Left lobe of liver (tissue), 2 donors: ENCODE measurements at regions not wholly inside any gene's neighbourhood (a gene's known extent, or its start where the extent isn't known, plus 50 kb on each side); places are given as distances from the start of the nearest gene placed in this dataset.
"Not testable (repeated sequence)": the region's sequence is repeated elsewhere in the genome, so short reads cannot be mapped to it uniquely, and the experiment has no call there.

Experiments used
- ATAC-seq: fragments of 200-7000 bp; cut with Tn5 transposase; one replicate; pipeline ENCODE4 v1.9.1; 2020; ENCODE audit warnings: mild to moderate bottlenecking, moderate library complexity
- DNase-seq: peaks from one replicate; pipeline ENCODE4 v3.0.0-alpha.2; 2020; ENCODE audit warnings: low spot score
- donor health status: DM: no; HTN: no; CAD: no; lungs with moderate emphysema.
- donor health status: DM: no; HTN: yes; CAD: no.

DNA sequence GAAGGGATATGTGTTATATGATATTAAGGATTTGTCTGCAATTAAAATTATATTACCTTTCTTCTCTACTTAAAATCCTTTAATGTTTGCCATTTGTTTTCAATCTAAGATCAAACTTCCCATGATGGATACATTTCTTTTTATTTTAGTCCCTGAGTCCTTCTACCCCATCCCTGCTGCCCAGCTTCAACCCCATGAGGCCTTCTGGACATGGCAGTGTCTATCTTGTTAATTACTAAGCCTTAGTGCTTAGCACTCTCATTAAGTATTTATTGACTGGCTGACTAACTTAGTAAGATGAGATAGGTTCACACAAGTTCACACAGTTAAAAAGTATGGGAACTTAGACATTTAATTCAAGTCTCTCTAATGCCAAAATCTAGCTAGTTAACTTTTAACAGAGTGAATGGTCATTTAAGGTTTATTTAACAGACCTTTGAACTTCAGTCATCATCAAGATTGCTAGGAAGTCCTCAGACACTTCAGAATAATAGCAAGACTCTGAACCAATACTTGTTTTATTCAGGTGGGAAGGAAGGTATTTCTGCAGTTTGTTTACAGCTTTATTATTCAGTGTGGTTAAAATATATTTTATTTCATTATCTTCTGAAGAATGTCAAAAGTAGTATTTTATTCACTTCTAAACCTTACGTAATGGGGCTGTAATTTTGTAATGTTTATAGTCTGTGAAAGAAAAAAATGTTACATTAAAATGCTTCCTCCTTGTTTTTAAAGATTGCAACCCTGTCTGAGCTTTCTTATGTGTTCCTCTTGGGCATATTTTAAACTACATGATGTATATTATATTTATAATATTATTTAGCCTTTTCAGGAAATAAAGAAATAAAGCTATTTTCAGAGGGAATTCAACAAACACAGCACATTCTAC lies 848.9 kb downstream of the REEP3 start:
- DNase-seq (no peak), ATAC-seq (peak; percentile 92)

DNA sequence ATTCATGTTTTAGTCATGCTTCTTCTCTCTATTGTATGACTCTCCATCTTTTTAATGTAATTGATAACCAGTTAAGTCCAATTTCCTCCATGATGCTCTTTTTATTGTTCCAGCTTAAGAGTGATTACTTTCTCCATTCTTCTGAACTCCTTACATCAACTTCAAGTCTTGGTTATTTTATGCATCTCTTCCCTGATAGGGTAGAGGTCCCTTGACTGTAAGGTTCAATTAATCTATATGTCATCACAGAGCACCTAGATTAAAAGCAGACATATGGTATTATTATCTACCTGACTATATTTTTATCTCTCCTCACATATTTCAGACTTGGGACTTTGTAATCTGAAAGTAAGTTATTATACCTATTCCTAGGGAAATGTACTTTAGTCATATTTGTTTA lies 853.1 kb downstream of the REEP3 start:
- no peak for ATAC-seq

GRCh38 chr10:64376167-64376566 lies 855.0 kb downstream of the REEP3 start:
- ATAC-seq (peak; percentile 26), DNase-seq (no peak)

More for the DNA sequence above, 853.1 kb downstream of the REEP3 start:
- no peak for DNase-seq

GRCh38 chr10:64379898-64380297 lies 858.7 kb downstream of the REEP3 start:
- DNase-seq (peak; percentile 49), ATAC-seq (peak; percentile 99)

DNA sequence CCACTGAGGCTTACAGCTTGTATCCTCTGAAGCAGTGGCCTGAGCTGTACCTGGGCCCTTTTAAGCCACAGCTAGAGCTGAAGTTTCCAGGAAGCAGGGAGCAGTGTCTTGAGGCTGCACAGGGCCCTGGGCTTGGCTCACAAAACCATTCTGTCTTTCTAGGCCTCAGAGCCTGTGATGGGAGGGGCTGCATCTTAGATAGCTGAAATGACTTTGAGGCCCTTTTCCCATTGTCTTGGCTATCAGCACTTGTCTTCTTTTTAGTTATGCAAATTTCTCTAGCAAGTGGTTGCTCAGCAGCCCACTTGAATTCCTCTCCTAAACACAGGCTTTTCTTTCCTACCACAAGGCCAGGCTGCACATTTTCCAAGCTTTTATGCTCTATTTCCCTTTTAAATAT lies 864.2 kb downstream of the REEP3 start:
- ATAC-seq (no peak), DNase-seq (no peak)

- DNase-seq, result no peak
- ATAC-seq, result no peak
These were observed 873.5 kb downstream of the REEP3 start for GRCh38 chr10:64394744-64395143.

DNA sequence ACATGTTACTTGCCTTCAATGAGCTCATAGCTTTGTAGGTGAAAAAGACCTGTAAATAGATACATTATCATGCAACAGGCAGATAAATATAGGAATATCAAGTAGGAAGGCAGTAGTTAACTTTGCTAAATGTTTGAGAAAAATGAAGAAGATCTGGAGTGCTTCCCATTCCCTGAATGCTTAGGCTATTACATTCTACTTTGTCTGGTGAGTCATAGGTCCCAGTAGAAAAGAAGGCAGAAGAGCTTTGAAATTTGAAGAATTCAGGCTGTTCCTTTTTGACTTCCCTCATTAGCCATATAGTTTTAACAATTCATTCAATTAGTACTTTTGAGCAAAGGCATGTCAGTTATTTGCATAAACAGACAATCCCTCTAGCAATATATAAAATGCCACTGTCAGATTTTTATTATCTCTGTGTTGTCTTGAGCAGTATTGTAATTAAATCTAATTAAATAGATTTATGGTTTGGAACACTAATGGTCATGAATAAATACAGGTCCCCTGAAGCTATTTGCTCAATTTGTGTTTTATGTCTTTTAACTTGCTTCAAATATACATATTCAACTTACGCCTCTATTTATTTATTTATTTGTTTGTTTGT lies 875.0 kb downstream of the REEP3 start:
- ATAC-seq, result no peak
- no peak for DNase-seq

GRCh38 chr10:64397125-64397524 lies 875.9 kb downstream of the REEP3 start:
- no peak for ATAC-seq
- no peak for DNase-seq

DNA sequence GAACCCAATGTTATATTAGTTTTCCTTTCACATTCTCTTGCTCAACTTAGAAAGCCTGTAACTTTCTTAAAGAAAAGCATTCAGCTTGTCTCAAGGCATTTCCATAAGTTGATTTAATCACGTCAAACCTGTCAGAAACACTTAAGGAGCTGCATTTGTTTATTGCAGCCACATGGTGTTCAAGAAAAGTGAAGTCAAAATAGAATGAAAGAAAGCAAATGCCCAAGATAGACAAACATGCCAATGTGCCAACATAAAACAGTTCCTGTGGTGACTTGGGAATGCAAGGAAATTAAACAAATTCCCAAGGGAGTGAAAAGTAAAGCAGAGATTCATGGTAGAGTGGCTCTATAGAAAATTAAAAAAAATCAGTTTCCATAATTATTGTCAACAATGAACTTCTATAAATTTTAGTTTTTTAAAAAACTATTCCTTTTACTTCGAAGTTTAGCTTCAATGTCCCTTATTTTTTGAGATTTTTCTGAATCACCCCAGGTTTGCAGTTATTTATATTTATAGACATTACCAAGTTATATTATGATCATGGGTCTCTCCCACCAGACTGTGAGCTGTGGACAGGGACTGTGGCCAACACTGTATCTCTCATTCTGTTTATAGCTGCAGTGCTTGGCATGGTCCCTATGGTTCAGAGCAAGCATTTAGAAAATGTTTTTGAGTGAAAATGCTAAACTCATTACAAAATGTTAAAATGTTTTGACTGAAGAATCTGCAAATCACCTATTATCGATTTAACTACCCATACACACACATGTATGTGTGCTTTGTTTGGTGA lies 887.4 kb downstream of the REEP3 start:
- no peak for DNase-seq
- no peak for ATAC-seq

DNA sequence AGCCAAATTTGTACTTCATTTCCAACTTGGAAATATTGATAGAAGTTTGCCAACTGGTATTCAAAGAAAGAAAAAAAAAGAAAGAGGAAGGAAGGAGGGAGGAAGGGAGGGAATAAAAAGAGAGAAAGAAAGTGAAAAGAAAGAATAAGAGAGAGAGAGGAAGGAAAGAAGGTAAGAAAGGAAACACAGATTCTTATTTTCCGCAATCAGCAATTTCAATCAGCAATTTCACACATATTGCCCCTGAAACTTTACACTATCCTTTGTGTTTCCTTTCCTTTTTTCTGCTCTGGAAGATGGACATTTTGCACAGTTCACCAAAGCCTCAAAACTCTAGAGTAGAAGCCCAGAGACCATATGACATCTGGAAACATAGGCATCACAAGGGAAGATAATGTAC lies 888.1 kb downstream of the REEP3 start:
- DNase-seq (no peak), ATAC-seq (no peak)

- DNase-seq, result no peak
- ATAC-seq, result no peak
These were observed 894.8 kb downstream of the REEP3 start for GRCh38 chr10:64416011-64416410.

- no peak for DNase-seq
- ATAC-seq, result no peak
These were observed 898.3 kb downstream of the REEP3 start for GRCh38 chr10:64419461-64419860.

GRCh38 chr10:64426745-64427144 lies 905.5 kb downstream of the REEP3 start:
- ATAC-seq, result no peak
- no peak for DNase-seq

DNA sequence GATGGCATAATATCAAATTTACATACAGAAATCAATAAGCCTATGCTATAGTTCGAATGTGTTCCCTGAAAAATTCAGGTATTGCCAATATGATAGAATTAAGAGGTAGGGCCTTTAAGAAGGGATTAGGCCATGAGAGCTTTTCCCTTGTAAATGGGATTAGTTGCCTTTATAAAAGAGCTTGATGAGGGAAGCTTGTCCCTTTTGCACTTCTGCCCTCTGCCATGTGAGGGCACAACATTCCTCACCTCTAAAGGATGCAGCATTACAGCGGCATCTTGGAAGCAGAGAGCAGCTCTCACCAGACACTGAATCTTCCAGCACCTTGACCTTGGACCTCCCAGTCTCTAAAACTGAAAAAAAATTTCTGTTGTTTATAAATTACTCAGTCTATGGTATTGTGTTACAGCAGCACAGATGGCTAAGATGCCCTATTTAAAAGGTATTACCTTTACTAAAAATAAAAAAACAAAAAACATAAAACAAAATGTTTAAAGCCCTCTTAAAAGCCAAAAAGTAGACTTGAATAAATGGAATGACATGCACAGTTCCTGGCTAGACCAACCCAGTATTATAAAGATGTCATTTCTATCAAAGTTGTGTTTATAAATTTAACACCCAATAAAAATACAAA lies 909.6 kb downstream of the REEP3 start:
- ATAC-seq (peak; percentile 64), DNase-seq (no peak)

- DNase-seq, ATAC-seq: not testable (repeated sequence)
These were observed 920.7 kb downstream of the REEP3 start for GRCh38 chr10:64441872-64442271.

- no peak for ATAC-seq
- no peak for DNase-seq
These were observed 923.0 kb downstream of the REEP3 start for GRCh38 chr10:64444163-64444562.

- no peak for DNase-seq
- ATAC-seq, result no peak
These were observed 923.4 kb downstream of the REEP3 start for GRCh38 chr10:64444564-64444963.

DNA sequence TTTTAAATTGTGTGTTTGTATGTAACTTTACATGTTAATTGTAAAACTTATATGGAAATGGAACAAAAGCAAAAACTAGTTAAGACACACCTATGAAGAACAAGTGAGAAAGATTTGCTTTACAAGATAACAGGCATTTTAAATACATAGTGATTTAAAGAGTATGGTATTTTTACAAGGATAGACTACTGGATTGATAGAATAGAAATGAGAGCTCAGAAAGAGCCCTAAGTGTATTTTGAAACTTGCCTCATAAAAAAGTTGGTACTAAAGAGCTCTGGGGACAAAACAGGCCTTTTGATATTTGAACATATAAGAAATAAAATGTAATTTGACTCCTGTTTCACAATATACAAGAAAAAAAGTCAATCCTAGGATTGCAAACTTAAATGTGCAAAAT lies 928.4 kb downstream of the REEP3 start:
- DNase-seq, result no peak
- no peak for ATAC-seq

- no peak for ATAC-seq
These were observed 929.1 kb downstream of the REEP3 start for GRCh38 chr10:64450312-64450711.

GRCh38 chr10:64454962-64455361 lies 933.8 kb downstream of the REEP3 start:
- DNase-seq, result no peak
- no peak for ATAC-seq

More at GRCh38 chr10:64450312-64450711, 929.1 kb downstream of the REEP3 start:
- DNase-seq, result no peak

DNA sequence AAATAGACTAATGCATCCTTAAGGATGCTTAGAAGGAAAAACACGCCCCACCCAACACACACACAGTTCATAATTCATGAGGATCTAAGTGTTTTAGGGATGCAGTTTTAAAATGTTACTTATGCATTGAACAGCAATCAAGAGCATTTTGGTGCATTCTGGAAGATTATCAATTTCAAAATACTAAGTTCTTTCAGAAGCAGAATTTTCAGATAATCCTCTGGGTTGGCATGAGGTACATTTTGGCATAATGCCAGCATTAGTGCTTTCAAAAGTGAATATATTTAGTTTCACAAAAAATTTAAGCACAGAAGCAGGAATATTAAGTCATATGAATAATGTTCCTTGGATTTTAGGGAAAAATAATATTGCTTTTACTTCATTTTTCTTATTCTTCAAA lies 937.1 kb downstream of the REEP3 start:
- ATAC-seq (no peak), DNase-seq (no peak)
